Urothelium cell line (cell line): ENCODE measurements at regions not wholly inside any gene's neighbourhood (a gene's known extent, or its start where the extent isn't known, plus 50 kb on each side); places are given as distances from the start of the nearest gene placed in this dataset.

Experiments used
- DNase-seq: peaks from one replicate; pipeline ENCODE4 v3.0.0; 2011; ENCODE audit warnings: low spot score, mixed read lengths
- FAIRE-seq: peaks from 2 replicates; lab custom pipeline; 2011; peaks lifted over from hg19 to GRCh38; lab: Jason Lieb, UNC

DNA sequence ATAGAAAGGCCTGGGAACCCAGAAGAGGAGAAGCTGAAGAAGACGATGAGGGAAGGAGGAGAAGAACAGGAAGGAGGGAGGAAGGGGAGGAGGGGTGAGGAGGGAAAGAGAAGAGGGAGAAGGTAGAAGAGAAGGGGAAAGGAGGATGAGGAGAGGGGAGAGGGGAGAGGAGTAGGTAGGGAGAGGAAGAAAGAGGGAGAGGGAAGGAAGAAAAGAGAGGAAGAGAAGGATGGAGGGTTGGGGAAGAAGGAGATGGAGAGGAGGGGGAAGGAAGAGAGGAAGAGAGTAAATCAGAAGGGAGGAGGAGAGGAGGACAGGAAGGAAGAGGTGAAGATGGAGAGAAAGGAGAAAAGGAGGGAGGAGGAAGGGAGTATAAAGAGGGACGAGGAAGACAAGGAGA is 109.6 kb upstream of the IRX6 start:
- FAIRE-seq, result no peak

DNA sequence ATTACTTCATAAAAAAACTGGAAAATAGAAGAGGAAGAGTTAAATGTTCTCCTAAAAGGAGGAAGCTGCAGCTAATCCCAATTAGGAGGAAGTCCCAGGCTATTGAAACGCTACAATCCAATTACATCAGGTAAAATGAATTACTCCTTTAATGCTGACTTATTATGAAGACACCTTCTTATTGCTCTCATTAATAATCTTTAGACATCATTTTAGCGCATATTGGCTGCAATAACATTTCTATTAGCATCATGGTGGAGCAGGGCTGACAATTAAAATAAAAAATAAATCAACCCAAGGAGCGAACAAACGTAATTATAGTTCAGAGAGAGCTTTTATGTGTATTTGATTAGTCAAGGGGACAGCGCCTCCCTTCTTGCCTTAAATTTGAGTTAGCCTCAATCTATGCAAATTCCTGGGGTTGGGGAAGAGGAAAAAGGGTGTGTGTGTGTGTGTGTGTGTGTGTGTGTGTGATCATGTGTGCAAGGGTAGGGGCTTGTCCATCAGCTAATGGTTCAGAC is 109.0 kb upstream of the IRX6 start:
- FAIRE-seq (no peak), DNase-seq (no peak)

More for the DNA sequence above, 109.6 kb upstream of the IRX6 start:
- DNase-seq, result no peak

DNA sequence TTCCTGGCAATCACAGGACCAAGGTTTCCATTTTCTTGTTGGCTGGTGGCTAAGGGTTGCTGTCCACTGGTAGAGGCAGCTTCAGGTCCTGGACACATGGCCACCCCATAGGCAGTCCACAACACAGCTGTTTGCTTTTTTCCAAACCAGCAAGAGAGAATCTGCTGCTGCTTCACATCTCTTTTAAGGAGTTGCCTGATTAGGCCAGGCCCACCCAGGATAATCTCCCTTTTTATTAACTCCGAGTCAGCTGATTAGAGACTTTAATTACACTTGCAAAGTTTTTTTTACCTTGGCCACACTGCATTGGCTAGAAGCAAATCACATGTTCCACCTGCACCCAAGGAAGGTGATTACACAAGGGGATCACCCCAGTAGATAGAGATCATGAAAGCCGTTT is 106.6 kb upstream of the IRX6 start:
- FAIRE-seq (no peak), DNase-seq (no peak)

DNA sequence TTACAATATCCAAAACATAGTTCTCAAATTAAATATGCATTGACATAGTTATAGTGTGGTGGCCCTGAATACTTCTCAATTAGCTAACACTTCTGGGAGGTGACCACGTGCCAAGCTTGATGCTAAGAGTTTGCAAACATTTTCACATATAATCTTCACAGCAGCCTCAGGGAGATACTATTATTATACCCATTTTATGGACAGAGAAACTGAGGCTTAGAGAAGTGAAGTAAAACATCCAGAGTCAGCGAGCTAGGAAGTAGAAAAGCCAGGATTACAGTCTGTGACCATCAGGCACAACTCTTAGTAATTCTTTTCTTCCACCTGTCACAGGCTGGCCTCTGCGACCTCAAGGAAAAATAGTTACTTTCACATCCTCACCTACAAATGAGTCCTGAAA is 102.2 kb upstream of the IRX6 start:
- FAIRE-seq (no peak), DNase-seq (no peak)

DNA sequence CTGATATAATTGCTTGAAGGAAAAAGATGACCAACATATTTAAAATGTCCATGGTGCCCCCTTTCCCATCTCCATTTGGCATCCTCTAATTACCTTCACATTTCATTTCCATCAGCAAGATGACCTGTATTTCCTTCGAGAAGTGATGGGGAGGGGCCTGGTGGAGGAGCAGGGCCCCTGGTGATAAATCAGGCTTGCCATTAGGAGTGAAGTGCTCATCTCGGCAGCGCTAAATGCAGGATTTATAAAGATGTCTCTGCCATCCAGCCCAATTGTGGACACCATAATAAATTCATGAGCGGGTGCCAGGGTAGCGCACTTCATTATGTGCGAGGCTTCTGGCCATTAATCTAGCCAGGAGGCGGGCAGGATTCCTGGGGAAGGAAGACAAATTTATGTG is 101.5 kb upstream of the IRX6 start:
- DNase-seq (no peak), FAIRE-seq (no peak)

DNA sequence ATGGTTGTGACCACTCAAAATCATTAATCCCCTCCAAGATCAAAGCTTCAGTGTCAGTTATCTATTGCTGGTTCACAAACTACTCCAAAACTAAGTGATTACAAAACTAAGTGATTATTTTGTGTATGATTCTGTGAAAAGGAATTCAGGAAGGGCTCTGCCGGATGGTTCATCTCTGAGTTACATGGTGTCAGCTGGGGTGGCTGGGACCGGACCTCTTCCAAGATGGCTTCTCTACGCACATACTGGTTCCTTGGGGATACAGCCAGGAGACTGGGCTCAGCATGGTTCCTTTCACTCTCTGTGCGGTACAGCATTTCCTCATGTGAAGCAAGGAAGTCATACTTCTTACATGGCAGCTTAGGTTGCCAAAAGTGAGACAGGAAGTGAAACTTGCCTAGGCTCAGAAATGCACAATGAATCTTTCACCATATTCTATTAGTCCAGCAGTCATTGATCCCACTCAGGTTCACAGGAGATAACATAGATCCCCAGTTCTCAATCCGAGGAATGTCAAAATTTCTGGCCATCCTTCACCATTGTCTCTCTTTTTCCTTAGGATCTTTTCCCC is 97.9 kb upstream of the IRX6 start:
- no peak for FAIRE-seq
- DNase-seq, result no peak

DNA sequence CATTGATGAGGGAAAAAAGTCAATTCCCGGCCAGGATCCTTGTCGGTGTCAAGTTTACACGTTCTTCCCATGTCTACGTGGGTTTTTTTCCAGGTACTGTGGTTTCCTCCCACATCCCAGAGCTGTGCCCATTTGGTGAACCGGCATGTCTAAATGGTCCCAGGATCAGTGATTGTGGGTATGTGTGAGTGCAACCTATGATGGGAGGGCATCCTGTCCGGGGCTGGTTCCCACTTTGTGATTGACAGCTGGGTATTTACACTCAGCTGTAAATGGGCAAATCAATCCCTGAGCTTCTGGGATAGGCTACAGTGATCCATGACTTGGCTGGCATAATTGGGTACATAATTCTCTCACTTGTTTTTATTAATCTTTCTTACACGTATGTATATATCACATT is 91.2 kb upstream of the IRX6 start:
- FAIRE-seq (no peak), DNase-seq (no peak)

DNA sequence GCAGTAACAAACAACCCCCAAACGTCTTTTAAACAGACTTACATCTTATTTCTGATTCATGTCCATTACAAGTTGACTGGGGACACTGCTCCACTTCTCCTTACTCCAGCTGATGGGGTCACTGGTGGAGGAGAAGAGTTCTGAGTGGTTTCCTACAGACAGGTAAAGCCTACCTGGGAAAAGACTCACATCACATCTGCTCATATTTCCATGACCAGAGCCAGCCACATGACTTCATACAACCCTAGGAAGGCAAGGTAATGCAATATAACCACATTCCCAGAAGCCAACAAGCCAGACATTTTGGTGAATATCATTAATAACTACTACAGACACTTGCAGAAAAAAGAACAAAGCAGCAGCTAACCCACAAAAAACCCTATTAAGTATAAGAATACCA is 90.5 kb upstream of the IRX6 start:
- FAIRE-seq (no peak), DNase-seq (no peak)

DNA sequence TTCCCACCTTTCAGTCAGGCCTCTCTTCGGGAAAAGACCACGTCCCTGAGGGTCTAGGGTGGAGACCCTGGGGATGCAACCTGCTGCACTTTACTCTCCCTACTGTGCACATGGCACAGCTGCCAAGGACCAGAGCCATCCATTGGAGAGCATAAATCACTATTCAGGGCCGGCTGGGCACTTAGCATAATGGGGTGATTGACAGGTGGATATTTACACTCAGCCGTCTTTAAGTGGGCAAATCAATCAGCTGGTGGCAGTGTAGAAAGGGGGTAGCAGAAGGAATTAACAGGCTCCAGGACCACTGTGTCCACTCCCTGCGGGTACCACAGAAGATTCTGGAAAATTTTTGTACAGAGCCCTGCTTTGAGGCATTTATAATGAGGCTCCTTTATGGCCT is 87.3 kb upstream of the IRX6 start:
- DNase-seq (no peak), FAIRE-seq (no peak)

DNA sequence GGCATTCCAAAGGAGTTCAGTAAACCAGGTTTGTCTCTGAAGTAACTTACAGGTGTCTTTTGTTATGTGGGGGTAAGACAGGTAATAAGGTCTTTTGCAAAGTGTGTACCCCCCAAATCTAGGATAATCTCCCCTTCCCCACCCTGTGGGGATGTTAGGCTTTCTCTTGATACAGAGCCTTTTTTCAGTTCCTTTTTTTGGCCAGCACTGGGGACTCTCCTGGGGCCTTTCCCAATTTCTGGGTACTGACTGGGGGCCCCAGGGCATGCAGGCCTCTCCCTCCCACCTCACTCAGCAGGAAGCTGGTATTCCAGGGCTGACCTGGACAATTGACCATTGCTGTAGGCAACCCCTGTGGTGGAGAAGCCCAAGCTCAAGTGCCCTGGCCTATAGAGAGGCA is 84.3 kb upstream of the IRX6 start:
- DNase-seq, result no peak
- FAIRE-seq, result no peak

DNA sequence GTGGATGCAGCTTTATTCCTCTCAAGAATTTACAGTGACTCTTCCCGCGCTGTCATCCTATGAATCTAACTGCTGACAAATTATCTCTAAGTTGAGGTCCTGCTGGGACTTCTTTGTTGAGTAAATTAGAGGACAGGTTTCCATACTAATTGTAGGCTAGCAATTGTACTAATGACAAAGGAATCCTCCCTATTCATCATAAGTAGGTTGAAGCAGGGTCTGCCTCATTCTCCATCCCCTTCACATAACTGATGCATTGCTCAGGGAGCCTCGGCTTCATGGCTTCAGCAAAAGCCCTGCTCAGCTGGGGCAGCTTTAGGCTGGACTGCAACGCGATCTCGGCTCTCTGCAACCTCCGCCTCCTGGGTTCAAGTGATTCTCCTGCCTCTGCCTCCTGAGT is 83.1 kb upstream of the IRX6 start:
- FAIRE-seq, result no peak

DNA sequence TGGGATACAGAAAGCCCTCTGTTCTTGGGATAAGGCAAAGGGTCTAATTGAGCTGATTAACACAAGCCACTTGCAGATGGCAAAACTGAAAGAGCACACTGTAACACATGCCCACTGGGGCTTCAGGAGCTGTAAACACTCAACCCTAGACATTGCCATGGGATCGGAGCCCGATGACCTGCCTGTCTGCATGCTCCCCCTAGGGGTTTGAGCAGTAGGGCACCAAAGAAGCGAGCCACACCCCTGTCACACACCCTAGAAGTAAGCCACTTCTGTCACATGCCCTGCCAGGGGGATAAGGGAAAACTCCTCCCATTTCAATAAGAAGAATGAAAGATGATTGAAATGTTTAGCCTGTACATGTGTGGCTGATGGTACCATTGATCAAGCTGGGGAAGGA is 81.3 kb upstream of the IRX6 start:
- DNase-seq, result no peak
- no peak for FAIRE-seq

More for the DNA sequence above, 83.1 kb upstream of the IRX6 start:
- no peak for DNase-seq

DNA sequence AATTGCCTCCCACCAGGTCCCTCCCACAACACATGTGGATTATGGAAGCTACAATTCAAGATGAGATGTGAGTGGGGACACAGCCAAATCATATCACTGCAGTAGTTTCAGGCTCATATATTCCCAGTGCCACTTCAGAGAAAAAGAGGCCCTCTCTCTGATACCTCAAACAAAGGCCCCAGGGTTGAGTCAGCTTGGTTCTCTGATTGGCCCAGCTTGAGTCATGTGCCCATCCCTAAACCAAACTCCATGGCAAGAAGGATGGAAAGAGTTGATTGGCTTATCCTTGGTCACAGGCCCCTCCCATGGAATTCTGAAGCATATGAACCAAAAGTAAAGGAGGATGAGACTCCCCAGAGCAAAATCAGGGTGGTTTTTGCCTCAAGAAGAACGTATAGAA is 75.9 kb upstream of the IRX6 start:
- no peak for FAIRE-seq
- no peak for DNase-seq

DNA sequence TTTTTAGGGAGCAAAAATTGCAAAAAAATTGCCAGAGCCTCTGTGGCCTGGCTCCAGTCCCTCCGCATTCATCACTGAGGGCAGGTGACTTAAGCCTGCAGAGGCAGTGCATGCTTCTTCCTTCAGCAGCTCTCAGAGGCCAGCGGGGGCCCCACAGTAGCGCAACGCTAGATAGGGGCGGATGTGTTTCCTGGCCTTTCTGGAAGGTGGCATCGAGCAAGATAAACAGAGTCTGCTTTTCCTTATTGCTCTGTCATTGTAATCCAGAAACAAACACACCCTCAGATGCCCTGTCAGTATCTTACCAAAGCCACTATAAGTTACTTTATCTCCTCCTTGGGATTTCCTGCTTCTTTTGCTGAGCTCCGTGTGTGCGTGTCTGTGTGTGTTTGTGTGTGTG is 75.5 kb upstream of the IRX6 start:
- DNase-seq (no peak), FAIRE-seq (no peak)

DNA sequence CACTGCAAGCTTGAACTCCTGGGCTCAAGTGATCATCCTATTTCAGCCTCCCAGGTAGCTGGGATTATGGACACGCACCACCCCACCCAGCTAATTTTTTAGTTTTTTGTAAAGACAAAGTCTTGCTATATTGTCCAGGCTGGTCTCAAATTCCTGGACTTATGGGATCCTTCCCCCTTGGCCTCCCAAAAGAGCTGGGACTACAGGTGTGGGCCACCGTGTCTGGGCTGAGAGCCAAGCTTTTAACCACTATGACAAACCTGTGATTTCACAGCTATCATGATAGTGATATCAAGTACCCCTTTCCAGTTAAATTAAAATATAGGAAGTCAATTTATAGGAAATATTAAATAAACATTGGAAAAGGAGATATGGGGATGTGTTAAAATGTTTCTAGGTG is 74.6 kb upstream of the IRX6 start:
- no peak for FAIRE-seq
- DNase-seq, result no peak

DNA sequence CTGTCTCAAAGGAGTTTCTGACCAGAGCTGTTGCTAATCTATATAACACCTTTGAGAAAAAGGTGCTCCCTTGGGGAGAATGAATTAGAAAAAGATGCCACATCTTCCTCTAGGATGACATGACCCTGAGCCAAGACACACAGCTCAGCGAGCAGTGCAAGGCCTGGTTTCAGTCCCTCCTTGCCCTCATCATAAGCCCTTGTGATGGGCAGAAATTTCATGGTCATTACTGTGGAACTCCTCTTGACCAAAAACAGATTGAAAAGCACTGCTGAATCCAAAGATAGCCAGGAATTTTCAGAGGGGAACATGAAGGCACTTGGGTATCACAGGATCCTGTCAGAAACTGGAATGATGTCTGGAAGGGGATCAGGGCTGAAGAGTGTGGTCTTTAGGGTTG is 74.1 kb upstream of the IRX6 start:
- no peak for FAIRE-seq
- DNase-seq, result no peak

DNA sequence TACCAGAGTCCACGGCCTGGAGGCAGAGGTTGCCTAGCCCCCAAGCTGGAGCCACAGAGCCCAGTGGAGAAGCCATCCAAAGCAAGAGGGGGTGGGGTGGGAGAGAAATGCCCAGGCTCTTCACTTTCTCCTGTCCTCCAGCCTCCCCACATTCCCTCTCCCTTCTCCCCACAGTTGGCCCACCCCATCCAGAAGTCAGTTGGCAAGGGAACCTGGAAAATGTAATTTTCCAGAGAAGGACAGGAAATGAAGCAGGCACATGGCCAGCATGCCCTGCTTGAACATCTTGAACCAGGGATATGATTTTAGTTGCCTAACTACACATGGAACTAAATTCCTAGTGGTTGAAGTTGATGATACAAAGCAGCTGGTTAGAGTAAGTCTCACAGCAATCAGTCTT is 73.3 kb upstream of the IRX6 start:
- DNase-seq (no peak), FAIRE-seq (no peak)

DNA sequence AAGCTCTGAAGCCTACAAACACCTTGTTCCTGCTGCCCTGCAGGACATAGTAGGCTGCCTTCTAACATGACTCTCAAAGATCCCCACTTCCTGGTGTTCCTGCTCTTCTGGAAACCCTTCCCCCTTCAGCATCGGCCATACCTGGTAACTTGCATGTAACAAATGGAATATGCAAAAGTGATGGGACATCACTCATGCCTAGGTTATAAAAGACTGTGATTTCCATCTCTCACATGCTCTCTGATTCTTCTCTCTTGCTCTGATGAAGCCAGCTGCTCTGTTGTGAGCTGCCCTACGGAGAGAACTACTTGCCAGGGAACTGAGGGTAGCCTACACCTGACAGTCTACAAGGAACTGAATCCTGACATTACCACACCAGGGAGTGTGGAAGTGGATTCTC is 72.9 kb upstream of the IRX6 start:
- DNase-seq (no peak), FAIRE-seq (no peak)

DNA sequence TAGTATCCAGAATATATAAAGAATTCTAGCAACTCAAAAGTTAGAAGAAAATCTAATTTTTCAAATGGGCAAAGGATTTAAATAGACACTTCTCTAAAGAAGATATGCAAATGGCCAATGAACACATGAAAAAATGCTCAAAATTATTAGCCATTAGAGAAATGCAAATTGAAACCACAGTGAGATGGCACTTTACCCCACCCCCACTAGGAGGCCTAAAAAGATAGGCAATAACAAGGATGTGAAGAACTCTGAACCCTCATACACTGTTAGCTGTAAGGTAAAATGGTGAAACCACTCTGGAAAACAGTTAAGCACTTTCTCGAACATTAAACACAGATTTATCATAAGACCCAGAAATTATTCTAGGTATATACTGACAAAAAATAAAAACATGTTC is 71.4 kb upstream of the IRX6 start:
- DNase-seq, result no peak
- no peak for FAIRE-seq

DNA sequence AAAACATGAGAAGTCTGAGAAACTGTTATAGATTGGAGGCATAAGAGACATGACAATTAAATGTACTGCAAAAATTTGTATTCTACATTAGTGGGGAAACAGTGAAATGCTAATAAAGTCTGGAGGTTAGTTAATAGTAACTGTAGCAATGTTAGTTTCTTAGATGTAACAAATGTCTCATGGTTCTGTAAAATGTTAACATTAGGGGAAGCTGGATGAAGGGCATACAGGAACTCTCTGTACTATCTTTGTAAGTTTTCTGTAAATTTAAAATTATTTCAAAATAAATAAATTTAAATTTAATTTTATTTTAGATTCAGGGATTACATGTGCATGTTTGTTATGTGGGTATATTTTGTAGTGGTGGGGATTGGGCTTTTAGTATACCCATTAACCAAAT is 70.0 kb upstream of the IRX6 start:
- FAIRE-seq (no peak), DNase-seq (no peak)

DNA sequence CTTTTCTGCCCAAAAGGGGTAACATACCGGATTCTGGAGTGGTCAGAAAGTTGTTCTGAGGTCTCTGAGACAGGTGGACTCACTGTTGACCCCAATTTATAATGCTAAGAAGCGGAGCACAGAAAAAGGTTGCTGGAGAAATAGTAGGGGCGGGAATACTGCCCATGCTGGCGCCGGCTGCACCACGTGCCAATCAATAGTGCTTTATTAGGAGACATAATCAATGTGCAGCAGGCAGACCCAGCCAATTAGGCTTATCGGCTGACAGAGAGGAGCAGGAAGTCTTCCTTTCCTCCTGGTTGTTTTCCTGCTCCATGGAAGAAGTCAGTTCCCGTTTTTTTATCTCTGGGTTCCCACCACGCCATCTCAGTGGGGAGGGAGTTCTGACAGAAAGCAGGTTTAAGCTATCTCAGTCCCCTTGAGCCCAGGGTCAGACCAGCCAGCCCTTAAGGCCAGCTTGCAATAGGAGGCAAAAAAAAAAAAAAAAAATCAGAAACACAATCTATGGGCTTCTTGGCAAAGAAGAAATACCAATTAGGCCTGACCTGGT is 68.2 kb upstream of the IRX6 start:
- FAIRE-seq (no peak), DNase-seq (no peak)

DNA sequence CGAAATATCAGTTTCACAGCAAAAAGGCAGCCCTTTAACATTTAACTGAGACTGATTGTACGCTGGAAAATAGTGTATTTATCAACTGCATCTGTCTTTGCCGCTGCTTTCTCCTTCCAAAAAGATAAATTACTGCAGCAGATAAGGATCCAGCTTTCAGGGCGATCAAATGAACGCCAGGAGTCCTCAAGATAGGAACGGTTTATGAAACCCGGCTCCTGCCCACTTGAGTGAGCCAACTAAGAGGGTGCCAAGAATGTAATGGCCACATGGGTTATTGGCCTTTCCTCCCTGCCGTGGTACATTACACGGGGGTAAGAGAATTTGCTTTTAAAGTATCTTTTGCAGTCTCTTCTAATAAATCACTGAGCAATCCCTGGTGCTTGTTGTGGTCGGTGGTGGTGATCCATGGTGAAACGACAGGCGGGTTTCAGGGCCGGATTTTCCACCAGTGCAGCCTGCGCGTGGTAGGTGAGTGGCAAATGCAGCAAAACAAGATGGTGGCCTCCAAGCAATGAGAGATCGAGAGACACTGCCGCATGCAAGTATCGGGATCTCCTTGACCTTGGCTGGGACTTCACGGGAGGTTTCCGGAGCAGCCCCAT is 67.5 kb upstream of the IRX6 start:
- DNase-seq (no peak), FAIRE-seq (no peak)
